WTC11 (cell line): ENCODE measurements at regions not wholly inside any gene's neighbourhood (a gene's known extent, or its start where the extent isn't known, plus 50 kb on each side); places are given as distances from the start of the nearest gene placed in this dataset.
"Not testable (repeated sequence)": the region's sequence is repeated elsewhere in the genome, so short reads cannot be mapped to it uniquely, and the experiment has no call there.

ENCODE experiments used
- ATF6 ChIP-seq: sonication (generic); formaldehyde crosslinking; IDR thresholded peaks from 2 replicates; pipeline ENCODE4 v1.8.1; 2023; ENCODE audit warnings: mild to moderate bottlenecking, missing genetic modification reagents
- CREM ChIP-seq: sonication (generic); formaldehyde crosslinking; IDR thresholded peaks from 2 replicates; pipeline ENCODE4 v1.8.1; 2022; ENCODE audit warnings: mild to moderate bottlenecking, missing genetic modification reagents, moderate library complexity
- CTCF ChIP-seq: fragments of 200-600 bp; IDR thresholded peaks from 2 replicates; pipeline ENCODE4 v1.8.0; 2022; ENCODE audit warnings: antibody characterized with exemption
- HMGA2 ChIP-seq: fragments of 250-450 bp; sonication (Bioruptor Pico); IDR thresholded peaks from 2 replicates; pipeline ENCODE4 v1.4.0; 2021; ENCODE audit warnings: mild to moderate bottlenecking, moderate library complexity
- IRF2 ChIP-seq: sonication (generic); formaldehyde crosslinking; IDR thresholded peaks from 2 replicates; pipeline ENCODE4 v1.8.0; 2022; ENCODE audit warnings: low read depth, missing genetic modification reagents, borderline replicate concordance
- JAZF1 ChIP-seq: fragments of 250-450 bp; sonication (Bioruptor Pico); IDR thresholded peaks from 2 replicates; pipeline ENCODE4 v1.9.0; 2021; ENCODE audit warnings: moderate library complexity, mild to moderate bottlenecking, inconsistent platforms
- MAX ChIP-seq: sonication (generic); formaldehyde crosslinking; IDR thresholded peaks from 2 replicates; pipeline ENCODE4 v1.8.0; 2022; ENCODE audit warnings: mild to moderate bottlenecking, missing genetic modification reagents
- STAT6 ChIP-seq: sonication (generic); formaldehyde crosslinking; conservative IDR thresholded peaks from 2 replicates; pipeline ENCODE4 v1.8.1; 2023; ENCODE audit warnings: mild to moderate bottlenecking, low read depth, missing genetic modification reagents, moderate library complexity
- TEAD4 ChIP-seq: sonication (generic); formaldehyde crosslinking; IDR thresholded peaks from 2 replicates; pipeline ENCODE4 v1.8.0; 2022; ENCODE audit warnings: mild to moderate bottlenecking, missing genetic modification reagents
- ZNF281 ChIP-seq: sonication (generic); formaldehyde crosslinking; IDR thresholded peaks from 2 replicates; pipeline ENCODE4 v1.8.0; 2023; ENCODE audit warnings: mild to moderate bottlenecking, missing genetic modification reagents

- not testable (repeated sequence) for TF ChIP-seq ZNF281; STAT6 (CRISPR knock-in tag); CTCF; CREM (CRISPR knock-in tag); MAX (CRISPR knock-in tag); JAZF1; HMGA2; IRF2 (CRISPR knock-in tag); TEAD4 (CRISPR knock-in tag); ATF6 (CRISPR knock-in tag)
These were observed 70.3 kb upstream of the CECR2 start for GRCh38 chr22:17298805-17299502.
